Astrocyte of the cerebellum (primary cell): ENCODE measurements at regions not wholly inside any gene's neighbourhood (a gene's known extent, or its start where the extent isn't known, plus 50 kb on each side); places are given as distances from the start of the nearest gene placed in this dataset.

Experiments used
- DNase-seq: peaks from one replicate; pipeline ENCODE4 v3.0.0-alpha.2; 2011; ENCODE audit warnings: low read depth
- H3K4me3 ChIP-seq: 2 replicates; pipeline ENCODE4 v1.5.1; 2011; ENCODE audit warnings: mild to moderate bottlenecking, low read depth, low read length, moderate library complexity
- CTCF ChIP-seq: IDR thresholded peaks from 2 replicates; pipeline ENCODE4 v1.5.1; 2012; ENCODE audit warnings: low read length, low read depth, moderate library complexity, mild to moderate bottlenecking; ENCODE audit errors: missing control alignments
- in situ Hi-C: cut with HindIII; loops from 2 replicates; pipeline ENCODE4 v1.10.0; 2017; ENCODE audit warnings: low sequenced_read_pairs

GRCh38 chr2:146927080-146927711 is 917.6 kb upstream of the ACVR2A start:
- in situ Hi-C loops = no loop called here
- TF ChIP-seq CTCF = peak; percentile 88
- H3K4me3 ChIP-seq = no peak overlapping the region

GRCh38 chr2:146918280-146918679 is 926.5 kb upstream of the ACVR2A start:
- in situ Hi-C loops = no loop called here
- TF ChIP-seq CTCF = no peak
- DNase-seq = no peak
- no peak overlapping the region for H3K4me3 ChIP-seq

More at GRCh38 chr2:146927080-146927711, 917.6 kb upstream of the ACVR2A start:
- DNase-seq = peak; percentile 57

- in situ Hi-C loops = no loop called here
- no peak for TF ChIP-seq CTCF
- no peak for DNase-seq
- no peak overlapping the region for H3K4me3 ChIP-seq
These were observed 927.3 kb upstream of the ACVR2A start for GRCh38 chr2:146917431-146918042.

- no peak for DNase-seq
- in situ Hi-C loops = no loop called here
- no peak overlapping the region for H3K4me3 ChIP-seq
- no peak for TF ChIP-seq CTCF
These were observed 927.9 kb upstream of the ACVR2A start for GRCh38 chr2:146916914-146917313.

GRCh38 chr2:146913476-146913875 is 931.4 kb upstream of the ACVR2A start:
- no peak for DNase-seq
- H3K4me3 ChIP-seq = no peak overlapping the region
- no peak for TF ChIP-seq CTCF
- in situ Hi-C loops = no loop called here

GRCh38 chr2:146912536-146912935 is 932.3 kb upstream of the ACVR2A start:
- in situ Hi-C loops = no loop called here
- H3K4me3 ChIP-seq = no peak overlapping the region
- DNase-seq = no peak
- no peak for TF ChIP-seq CTCF

GRCh38 chr2:146908776-146909175 is 936.1 kb upstream of the ACVR2A start:
- in situ Hi-C loops = no loop called here
- DNase-seq = no peak
- no peak for TF ChIP-seq CTCF
- no peak overlapping the region for H3K4me3 ChIP-seq
